ENCODE measurements at regions not wholly inside any gene's neighbourhood (a gene's known extent, or its start where the extent isn't known, plus 50 kb on each side); places are given as distances from the start of the nearest gene placed in this dataset.

DNA sequence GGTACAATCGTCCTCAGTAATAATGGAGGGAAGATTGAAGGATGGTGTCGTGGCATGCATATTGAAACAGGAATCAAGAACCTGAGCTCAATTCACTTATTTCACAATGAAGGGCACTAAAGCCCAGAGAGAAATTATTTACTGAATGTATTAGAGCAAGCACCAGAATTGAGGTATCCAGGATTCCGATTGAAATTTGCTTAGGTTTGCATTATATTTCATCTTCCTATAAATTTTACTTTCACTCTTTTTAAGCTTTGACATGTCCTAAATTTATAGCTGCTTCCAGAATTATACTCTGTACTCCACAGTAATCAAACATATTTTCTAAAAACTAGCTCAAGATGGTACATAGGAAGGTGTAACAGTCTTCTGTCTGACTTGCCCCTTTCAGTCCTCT lies 454.9 kb upstream of the HTR2A start:
- H3K36me3 ChIP-seq (ENCODE audit: control insufficient read depth in 4 of 4, insufficient read depth in 3 of 4, low read depth in 1 of 4, low read length in 3 of 4): no peaks in the 10 kb centered on the region
- H3K27ac ChIP-seq (ENCODE audit: low read depth in 1 of 2, low read length in 2 of 2): no peak overlapping the region
- H3K27me3 ChIP-seq (ENCODE audit: control insufficient read depth in 4 of 4, insufficient read depth in 4 of 4, low read length in 3 of 4): no peaks in the 10 kb centered on the region
- H3K9ac ChIP-seq (ENCODE audit: low read depth in 1 of 2, low read length in 2 of 2): no peak overlapping the region
- H3K9me3 ChIP-seq (ENCODE audit: control insufficient read depth in 4 of 4, low read length in 3 of 4): no peaks in the 10 kb centered on the region
- WGBS: 86% methylated on average over 3 of the region's 3 CpGs
- TF ChIP-seq HNF4A (conservative IDR thresholded peaks at IDR 0.05) (no peak), JUND (IDR thresholded peaks at IDR 0.05) (no peak), NR2F2 (IDR thresholded peaks at IDR 0.05) (no peak), EGR1 (IDR thresholded peaks at IDR 0.05; ENCODE audit: low read depth in 2 of 2) (no peak), RAD21 (IDR thresholded peaks at IDR 0.05) (no peak)
- TF ChIP-seq, protein P1, sequence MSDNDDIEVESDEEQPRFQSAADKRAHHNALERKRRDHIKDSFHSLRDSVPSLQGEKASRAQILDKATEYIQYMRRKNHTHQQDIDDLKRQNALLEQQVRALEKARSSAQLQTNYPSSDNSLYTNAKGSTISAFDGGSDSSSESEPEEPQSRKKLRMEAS (IDR thresholded peaks at IDR 0.05): no peak
- DNase-seq (ENCODE audit: low spot score): no peak
- no peaks in the 10 kb centered on the region for H3K4me1 ChIP-seq (ENCODE audit: control insufficient read depth in 4 of 4, insufficient read depth in 4 of 4, low read length in 3 of 4)
- no peak overlapping the region for H3K4me3 ChIP-seq (ENCODE audit: low read depth in 1 of 3, low read length in 3 of 3)

DNA sequence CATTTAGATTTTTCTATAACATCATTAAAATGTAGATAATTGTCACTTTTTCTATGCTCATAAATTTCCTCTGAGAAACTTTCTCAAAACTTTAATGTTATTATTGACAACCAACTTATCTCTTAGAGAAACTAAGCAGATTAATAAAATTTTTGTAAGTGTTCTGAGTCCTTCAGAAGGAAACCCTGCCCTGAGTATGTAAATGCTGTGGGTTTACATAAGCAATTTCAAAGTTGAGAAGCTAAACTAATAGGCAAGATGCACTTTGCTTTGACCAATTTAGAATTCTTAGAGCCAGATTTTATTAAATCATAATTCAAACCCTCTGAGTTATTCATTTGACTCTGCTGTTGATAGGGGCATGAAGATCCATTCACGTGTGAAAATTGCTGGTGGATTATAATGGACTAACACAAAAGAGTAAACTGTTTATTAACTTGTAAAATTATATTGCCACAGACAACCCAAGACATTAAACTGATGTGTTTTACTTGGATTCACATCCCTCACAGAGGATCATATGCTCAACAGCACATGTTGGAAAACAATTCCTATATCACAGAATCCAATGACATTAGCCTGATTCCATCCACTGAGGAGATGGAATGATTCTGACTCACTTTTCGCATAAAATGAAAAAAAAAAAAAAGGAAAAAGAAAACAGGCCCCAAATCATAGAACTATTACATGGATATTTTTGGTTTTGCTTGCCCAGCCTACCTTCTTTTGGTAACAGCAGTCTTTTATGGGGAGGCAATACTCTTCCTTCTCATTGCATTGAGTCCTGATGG lies 453.7 kb upstream of the HTR2A start:
- no peaks in the 10 kb centered on the region for H3K4me1 ChIP-seq (ENCODE audit: control insufficient read depth in 4 of 4, insufficient read depth in 4 of 4, low read length in 3 of 4)
- H3K4me3 ChIP-seq (ENCODE audit: low read depth in 1 of 3, low read length in 3 of 3): no peak overlapping the region
- TF ChIP-seq RXRA (IDR thresholded peaks at IDR 0.05) (no peak), SP1 (IDR thresholded peaks at IDR 0.05) (no peak), JUND (IDR thresholded peaks at IDR 0.05) (no peak)
- no peaks in the 10 kb centered on the region for H3K36me3 ChIP-seq (ENCODE audit: control insufficient read depth in 4 of 4, insufficient read depth in 3 of 4, low read depth in 1 of 4, low read length in 3 of 4)
- no peaks in the 10 kb centered on the region for H3K9me3 ChIP-seq (ENCODE audit: control insufficient read depth in 4 of 4, low read length in 3 of 4)
- no peaks in the 10 kb centered on the region for H3K27me3 ChIP-seq (ENCODE audit: control insufficient read depth in 4 of 4, insufficient read depth in 4 of 4, low read length in 3 of 4)
- H3K27ac ChIP-seq (ENCODE audit: low read depth in 1 of 2, low read length in 2 of 2): no peak overlapping the region
- WGBS: 81% methylated on average over 2 of the region's 2 CpGs
- no peak overlapping the region for H3K9ac ChIP-seq (ENCODE audit: low read depth in 1 of 2, low read length in 2 of 2)
- DNase-seq (ENCODE audit: low spot score): no peak

DNA sequence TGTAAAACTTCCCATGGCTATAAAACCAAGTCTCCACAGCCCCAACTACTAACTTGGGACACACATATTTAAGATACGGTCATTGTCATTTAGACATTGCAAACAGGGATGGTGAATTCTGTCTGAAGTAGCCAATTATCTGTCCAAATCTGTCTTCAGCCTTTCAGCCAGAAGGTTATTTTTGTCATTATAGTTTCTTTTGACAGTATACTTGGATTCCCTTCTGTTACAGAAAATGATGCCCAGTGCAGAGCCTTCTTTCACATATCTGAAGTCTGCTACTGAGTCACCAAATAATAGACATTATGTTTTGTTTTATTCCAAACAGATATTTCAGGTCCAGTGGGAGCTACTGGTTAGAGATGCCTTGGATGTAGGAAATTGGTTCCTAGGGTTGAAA lies 452.4 kb upstream of the HTR2A start:
- Histone ChIP-seq H3K36me3 (ENCODE audit: control insufficient read depth in 4 of 4, insufficient read depth in 3 of 4, low read depth in 1 of 4, low read length in 3 of 4) (no peaks in the 10 kb centered on the region), H3K27me3 (ENCODE audit: control insufficient read depth in 4 of 4, insufficient read depth in 4 of 4, low read length in 3 of 4) (no peaks in the 10 kb centered on the region), H3K9me3 (ENCODE audit: control insufficient read depth in 4 of 4, low read length in 3 of 4) (no peaks in the 10 kb centered on the region), H3K27ac (ENCODE audit: low read depth in 1 of 2, low read length in 2 of 2) (no peak overlapping the region), H3K4me3 (ENCODE audit: low read depth in 1 of 3, low read length in 3 of 3) (no peak overlapping the region), H3K9ac (ENCODE audit: low read depth in 1 of 2, low read length in 2 of 2) (no peak overlapping the region), H3K4me1 (ENCODE audit: control insufficient read depth in 4 of 4, insufficient read depth in 4 of 4, low read length in 3 of 4) (no peaks in the 10 kb centered on the region)
- TF ChIP-seq GABPA (IDR thresholded peaks at IDR 0.05 in 1 of 2, conservative IDR thresholded peaks at IDR 0.05 in 1 of 2) (no peak), FOXA2 (IDR thresholded peaks at IDR 0.05) (no peak), TAF1 (conservative IDR thresholded peaks at IDR 0.05) (no peak), HNF4G (IDR thresholded peaks at IDR 0.05) (no peak), SP1 (IDR thresholded peaks at IDR 0.05) (no peak), JUND (IDR thresholded peaks at IDR 0.05) (no peak), RAD21 (IDR thresholded peaks at IDR 0.05) (no peak)
- TF ChIP-seq, protein P2, sequence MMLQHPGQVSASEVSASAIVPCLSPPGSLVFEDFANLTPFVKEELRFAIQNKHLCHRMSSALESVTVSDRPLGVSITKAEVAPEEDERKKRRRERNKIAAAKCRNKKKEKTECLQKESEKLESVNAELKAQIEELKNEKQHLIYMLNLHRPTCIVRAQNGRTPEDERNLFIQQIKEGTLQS (IDR thresholded peaks at IDR 0.05): no peak
- TF ChIP-seq, protein P3, sequence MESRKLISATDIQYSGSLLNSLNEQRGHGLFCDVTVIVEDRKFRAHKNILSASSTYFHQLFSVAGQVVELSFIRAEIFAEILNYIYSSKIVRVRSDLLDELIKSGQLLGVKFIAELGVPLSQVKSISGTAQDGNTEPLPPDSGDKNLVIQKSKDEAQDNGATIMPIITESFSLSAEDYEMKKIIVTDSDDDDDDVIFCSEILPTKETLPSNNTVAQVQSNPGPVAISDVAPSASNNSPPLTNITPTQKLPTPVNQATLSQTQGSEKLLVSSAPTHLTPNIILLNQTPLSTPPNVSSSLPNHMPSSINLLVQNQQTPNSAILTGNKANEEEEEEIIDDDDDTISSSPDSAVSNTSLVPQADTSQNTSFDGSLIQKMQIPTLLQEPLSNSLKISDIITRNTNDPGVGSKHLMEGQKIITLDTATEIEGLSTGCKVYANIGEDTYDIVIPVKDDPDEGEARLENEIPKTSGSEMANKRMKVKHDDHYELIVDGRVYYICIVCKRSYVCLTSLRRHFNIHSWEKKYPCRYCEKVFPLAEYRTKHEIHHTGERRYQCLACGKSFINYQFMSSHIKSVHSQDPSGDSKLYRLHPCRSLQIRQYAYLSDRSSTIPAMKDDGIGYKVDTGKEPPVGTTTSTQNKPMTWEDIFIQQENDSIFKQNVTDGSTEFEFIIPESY (IDR thresholded peaks at IDR 0.05): no peak
- TF ChIP-seq, protein P4, sequence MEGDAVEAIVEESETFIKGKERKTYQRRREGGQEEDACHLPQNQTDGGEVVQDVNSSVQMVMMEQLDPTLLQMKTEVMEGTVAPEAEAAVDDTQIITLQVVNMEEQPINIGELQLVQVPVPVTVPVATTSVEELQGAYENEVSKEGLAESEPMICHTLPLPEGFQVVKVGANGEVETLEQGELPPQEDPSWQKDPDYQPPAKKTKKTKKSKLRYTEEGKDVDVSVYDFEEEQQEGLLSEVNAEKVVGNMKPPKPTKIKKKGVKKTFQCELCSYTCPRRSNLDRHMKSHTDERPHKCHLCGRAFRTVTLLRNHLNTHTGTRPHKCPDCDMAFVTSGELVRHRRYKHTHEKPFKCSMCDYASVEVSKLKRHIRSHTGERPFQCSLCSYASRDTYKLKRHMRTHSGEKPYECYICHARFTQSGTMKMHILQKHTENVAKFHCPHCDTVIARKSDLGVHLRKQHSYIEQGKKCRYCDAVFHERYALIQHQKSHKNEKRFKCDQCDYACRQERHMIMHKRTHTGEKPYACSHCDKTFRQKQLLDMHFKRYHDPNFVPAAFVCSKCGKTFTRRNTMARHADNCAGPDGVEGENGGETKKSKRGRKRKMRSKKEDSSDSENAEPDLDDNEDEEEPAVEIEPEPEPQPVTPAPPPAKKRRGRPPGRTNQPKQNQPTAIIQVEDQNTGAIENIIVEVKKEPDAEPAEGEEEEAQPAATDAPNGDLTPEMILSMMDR (IDR thresholded peaks at IDR 0.05; ENCODE audit: low read depth, low read length, missing input control): no peak
- WGBS: 92% methylated on average over 1 of the region's 1 CpG
- no peak for DNase-seq (ENCODE audit: low spot score)
